Stimulated activated CD4-positive, alpha-beta T cell treated with anti-CD3 and anti-CD28 coated beads, Interleukin-4, amount 100 ng/mL, for 1 hour (primary cell): ENCODE measurements at regions not wholly inside any gene's neighbourhood (a gene's known extent, or its start where the extent isn't known, plus 50 kb on each side); places are given as distances from the start of the nearest gene placed in this dataset.
"Not testable (repeated sequence)": the region's sequence is repeated elsewhere in the genome, so short reads cannot be mapped to it uniquely, and the experiment has no call there.

Experiments
- DNase-seq: peaks from one replicate; pipeline ENCODE4 v3.0.0-alpha.2; 2020

DNA sequence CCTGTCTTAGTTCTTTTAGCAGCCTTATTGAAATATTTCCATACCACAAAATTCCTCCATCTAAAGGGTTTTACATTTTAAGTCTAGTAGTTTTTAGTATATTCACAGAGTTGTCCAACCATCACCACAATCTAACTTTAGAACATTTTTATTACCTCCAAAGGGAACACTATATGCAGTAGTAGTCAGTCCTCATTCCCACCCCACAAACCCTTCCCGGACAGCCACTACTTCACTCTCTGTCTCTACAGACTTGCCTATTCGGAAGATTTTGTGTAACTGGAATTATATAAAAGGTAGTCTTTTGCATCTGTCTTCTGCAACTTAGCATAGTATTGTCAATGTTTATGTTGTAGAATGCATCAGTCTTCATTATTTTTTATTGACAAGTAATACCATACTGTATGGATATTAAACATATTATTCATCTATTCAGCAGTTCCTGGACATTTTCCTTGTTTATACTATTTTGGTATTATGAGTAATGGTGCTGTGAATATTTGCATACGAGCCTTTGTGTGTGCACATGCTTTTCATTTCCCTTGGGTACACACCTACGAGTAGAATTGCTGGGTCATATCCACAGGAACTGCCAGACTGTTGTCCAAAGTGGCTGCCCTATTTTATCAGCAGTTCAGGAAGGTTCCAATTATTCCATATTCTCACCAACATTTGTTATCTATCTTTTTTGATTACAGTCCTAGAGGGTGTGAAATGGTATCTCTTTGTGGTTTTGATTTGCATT is 60.9 kb upstream of the LANCL2 start:
- DNase-seq = no peak

DNA sequence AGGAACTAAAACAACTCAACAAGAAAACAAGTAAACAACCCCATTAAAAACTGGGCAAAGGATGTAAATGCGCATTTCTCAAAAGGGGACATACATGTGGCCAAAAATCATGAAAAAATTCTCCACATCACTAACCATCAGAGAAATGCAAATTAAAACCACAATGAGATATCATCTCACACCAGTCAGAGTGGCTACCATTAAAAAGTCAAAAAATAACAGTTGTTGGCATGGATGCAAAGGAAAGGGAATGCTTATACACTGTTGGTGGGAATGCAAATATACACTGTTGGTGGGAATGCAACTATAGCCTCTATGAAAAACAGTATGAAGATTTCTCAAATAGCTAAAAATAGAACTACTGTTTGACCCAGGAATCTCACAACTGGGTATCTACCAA is 60.0 kb upstream of the LANCL2 start:
- no peak for DNase-seq

DNA sequence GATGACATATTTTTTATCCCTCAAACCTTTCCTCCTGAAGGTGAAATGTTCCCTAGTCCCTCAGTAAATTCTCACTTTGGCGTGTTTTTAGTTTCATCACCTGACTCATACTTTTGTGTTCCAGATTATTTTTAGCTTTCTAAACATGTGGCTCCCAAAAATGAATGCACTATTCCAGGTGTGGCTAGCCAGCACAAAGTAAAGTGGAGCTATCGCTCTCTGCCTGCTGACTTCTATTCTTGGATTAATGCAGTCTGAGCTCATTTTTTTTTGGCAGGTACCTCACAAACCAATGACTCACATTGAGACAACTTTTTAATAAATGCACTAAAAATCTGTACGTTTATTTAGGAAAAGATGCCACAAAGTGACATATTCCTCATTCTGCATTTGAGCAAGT is 58.8 kb upstream of the LANCL2 start:
- no peak for DNase-seq

DNA sequence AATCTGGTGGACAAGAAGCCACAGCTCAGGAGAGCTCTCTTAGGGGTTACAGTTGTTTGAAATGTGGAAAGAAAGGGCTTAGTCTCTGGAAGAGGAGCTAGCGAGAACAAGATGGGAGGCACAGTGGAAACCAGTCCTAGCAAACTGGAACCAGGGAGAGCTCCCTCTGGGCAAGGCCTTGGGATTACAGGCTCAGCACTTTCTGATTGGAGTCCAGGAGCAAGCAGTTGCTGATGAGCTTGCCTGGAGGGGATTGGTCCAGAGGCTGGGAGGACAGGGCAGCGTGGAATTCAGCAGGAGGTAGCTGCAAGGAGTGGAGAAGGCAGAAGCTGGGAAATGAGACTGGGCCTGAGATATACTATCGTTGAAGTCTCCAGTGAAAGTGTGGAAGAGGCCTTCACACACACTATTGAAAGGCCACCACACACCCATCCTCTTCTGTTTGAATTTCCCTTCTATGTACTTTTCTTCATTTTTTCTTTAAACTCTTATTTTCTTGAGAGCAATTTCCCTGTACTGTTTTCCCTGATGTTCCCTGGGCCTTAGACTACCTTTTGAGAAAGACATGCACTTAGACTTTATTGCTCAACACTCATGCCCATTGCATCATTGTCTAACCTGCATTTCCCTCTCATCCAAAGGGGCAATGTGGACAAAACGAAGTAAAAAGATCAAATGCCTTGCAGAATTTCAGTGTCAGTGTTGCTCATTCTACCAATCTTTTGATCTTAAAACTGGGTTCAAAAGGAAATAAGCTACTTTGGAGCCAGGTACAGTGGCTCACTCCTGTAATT is 57.8 kb upstream of the LANCL2 start:
- DNase-seq = no peak

DNA sequence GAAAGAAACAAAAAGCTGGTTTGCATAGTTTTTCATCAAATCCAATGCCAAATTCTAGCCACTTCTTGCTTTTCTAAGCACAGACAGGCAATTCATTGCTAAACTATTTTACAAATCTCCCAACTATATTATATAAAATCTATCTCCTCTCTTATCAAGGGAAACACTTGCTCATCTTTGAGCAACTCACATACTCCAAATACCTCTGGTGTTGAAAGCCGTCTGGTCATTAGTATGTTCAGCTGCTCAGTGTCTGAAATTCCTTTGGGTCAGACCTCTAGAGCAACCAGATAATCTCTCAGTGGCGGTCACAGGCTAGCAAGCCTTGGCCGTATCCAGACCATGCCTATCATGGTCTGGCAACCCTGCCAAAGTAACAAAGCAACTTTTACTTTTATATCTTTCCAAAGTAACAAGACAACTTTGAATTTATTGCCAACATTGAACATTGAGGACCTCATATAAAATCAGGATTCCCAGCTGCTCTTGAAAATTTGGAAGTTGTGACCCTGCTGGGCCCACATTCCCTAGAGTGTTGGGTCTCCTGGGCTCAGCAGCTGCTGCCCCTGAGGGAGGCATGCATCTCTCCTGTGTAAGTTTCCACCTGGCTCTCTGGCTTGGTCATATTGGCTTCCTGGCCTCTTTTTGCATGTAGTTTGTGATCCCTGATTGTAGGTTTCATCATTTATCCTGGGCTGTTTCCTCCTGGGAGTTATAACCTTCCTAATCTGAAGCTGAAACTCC is 56.8 kb upstream of the LANCL2 start:
- no peak for DNase-seq

DNA sequence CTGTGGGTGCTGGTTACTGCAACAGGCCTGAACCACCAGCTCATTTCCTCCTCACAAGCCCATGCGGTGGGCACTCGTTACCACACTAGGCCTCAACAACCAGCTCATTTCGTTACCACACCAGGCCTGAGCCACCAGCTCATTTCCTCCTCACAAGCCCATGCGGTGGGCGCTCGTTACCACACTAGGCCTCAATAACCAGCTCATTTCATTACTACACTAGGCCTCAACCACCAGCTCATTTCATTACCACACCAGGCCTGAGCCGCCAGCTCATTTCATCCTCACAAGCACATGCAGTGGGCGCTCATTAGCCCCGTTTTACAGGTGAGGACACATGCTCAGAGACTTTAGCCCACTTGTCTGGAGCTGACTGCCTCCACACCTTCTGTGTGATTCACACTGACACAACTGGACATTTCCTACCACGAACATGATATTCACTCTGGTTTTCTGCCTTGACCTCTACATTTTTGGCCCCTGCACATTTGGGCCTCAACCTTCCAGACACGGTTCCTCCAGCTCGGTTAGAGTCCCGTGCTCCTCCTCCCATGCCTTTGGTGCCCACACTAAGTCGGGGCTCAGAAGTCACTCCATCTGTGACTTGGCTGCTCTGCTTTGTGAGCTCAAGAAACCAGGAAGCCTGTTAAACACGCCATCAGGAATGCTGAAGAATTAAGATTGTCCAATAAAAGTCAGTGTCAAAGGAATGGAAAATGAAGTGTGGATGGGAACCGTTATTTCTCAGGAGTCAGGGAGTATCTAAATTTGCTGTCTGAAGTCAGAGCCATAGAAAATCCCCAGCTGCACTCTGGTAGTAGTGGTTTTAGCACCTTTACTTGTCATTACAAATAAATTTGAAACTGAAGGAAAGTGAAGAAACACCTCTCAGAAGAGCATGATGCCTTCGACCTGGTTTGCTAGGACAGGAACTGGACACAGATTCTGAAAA is 55.8 kb upstream of the LANCL2 start:
- peak; percentile 43 for DNase-seq

DNA sequence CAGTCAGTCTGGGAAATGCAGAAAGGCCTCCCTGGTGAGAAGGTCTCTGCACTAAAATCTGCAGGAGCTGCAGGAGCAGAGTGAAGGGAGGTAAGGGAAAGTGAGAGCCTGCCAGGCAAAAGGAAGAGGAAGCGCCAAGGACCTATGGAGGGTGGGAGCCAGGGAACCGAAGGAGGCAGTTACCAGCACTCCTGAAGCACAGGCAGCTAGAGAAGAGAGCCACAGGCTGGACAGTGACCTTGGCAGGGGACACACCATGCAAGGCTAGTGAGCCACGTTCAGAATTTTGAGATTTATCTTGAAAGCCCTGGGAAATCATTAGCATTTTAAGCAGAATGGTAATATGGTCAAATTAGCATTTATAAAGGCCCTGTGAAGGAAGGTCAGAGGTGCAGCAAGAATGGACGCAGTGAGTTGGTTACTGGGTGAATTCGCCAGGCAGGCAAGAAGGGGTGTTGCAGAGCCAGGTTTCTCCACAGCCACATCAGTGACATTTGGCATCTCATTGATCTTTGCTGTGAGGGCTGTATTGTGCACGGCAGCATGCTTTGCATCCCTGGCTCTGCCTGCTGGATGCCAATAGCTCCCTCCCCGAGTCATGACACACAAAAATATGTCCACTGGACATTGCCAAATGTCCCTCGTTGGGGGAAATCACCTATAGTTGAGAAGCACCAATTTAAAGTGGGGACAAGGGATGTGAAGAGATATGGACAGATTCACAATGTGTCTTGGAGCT is 54.7 kb upstream of the LANCL2 start:
- no peak for DNase-seq

DNA sequence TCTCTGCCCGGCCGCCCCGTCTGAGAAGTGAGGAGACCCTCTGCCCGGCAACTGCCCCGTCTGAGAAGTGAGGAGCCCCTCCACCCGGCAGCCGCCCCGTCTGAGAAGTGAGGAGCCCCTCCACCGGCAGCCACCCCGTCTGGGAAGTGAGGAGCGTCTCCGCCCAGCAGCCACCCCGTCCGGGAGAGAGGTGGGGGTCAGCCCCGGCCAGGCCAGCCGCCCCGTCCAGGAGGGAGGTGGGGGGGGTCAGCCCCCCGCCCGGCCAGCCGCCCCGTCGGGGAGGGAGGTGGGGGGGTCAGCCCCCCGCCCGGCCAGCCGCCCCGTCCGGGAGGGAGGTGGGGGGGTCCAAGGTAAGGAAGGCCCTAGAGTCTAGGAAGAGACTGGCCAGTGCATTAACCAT is 53.2 kb upstream of the LANCL2 start:
- DNase-seq = not testable (repeated sequence)

DNA sequence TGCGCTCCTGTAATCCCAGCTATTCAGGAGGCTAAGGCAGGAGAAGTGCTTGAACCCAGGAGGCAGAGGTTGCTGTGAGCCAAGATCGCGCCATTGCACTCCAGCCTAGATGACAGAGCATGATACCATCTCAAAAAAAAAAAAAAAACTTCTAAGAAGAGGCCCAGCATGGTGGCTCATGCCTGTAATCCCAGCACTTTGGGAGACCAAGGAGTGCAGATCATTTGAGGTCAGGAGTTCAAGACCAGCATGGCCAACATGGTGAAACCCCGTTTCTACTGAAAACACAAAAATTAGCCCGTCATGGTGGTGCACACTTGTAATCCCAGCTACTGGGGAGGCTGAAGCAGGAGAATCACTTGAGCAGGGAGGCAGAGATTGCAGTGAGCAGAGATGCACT is 51.5 kb upstream of the LANCL2 start:
- DNase-seq = not testable (repeated sequence)

DNA sequence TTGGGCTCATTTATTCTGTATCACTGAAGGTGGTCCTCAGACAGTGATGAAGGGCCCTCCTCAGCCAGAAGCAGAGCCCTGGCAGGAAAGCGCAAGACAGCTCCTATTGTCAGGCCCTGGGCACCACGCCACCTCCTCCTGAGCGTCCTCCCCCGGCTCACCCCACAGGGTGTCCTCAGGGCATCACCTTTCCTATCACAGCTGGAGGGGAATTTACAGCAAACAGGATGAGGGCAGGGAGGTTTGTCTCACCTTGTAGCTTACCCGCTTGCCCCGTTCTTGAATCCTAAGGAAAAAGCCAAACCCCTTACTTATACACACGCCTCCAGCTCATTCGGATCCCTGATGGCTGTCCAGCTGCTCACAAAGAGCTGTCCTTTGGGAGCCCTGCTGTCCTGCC is 50.2 kb upstream of the LANCL2 start:
- no peak for DNase-seq
